Hippocampal formation (tissue), 2 donors: ENCODE measurements at regions not wholly inside any gene's neighbourhood (a gene's known extent, or its start where the extent isn't known, plus 50 kb on each side); places are given as distances from the start of the nearest gene placed in this dataset.

Experiments used
- DNase-seq, 2 donors: peaks; one replicate each; lab custom pipeline; 2025; lab: John Stamatoyannopoulos, UW

- DNase-seq = no peak
These were observed 659.2 kb downstream of the HDGFL1 start for GRCh38 chr6:23228439-23229024.

DNA sequence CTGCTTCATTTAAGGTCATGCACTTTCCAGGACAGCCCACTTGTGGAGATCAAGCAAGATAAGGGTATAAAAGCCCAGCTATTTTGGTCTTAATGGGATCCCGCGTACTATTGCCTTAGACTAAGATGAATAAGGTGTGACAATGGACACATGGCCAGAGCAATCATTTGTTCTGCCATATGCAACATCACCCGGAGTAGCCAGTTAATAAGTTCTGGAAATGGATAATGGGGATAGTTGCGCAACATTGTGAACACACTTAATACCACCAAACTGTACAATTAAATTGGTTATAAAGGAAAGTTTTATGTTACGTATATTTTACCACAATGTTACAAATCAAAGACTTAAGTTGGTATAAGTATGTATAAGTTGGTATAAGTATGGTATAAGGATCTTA, 674.5 kb downstream of the HDGFL1 start:
- DNase-seq = no peak

- DNase-seq = no peak
These were observed 674.9 kb downstream of the HDGFL1 start for GRCh38 chr6:23244300-23244699.

GRCh38 chr6:23245572-23245971, 676.2 kb downstream of the HDGFL1 start:
- DNase-seq = no peak

GRCh38 chr6:23246896-23247295, 677.5 kb downstream of the HDGFL1 start:
- no peak for DNase-seq

- DNase-seq = no peak
These were observed 681.2 kb downstream of the HDGFL1 start for GRCh38 chr6:23250556-23250955.

DNA sequence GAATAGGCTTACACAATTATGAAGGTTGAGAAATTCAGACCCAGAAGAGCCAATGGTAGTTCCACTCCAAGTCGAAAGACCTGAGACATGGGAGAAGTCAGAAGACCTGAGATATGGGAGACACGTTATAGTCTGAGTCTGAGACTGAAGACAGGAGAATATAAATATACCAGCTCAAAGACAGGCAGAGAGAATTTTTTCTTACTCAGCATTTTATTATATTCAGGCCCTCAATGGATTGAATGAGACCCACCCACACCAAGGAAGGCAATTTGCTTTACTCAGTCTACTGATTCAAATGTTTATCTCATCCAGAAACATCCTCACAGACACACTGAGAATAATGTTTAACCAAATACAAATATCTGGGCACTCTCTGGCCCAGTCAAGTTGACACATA, 693.5 kb downstream of the HDGFL1 start:
- DNase-seq = no peak

DNA sequence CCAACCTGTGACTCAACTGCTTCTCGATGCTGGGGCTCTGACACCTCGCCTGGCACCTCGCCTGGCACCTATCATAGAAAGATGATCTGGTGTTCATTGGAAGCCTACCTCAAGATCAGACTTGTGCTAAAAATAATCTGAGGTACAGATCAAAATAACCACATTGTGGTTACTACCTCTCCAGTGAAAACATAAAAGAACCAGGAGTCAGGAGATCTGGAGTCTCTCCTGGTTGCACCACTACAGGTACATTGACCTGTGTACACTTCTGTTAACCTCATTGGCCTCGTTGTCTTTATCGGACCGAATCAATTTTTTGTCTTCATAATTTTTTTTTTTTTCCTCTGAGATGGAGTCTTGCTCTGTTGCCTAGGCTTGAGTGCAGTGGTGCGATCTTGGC, 695.9 kb downstream of the HDGFL1 start:
- DNase-seq = no peak

DNA sequence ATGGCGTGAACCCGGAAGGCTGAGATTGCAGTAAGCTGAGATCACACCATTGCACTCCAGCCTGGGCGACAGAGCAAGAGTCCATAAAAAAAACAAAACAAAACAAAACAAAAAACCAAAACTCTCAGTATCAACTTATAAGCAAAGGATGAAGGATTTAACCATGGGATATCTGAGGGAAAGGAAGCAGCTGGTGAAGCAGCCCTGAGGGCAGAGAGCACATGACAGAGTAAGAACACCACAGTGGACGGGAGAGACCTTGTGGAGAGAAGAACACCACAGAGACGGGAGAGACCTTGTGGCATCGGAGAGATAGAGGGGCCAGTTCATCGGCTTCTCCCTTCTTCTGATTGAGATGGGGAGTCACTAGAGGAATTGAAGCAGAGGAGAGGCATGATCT, 697.2 kb downstream of the HDGFL1 start:
- DNase-seq = no peak

- no peak for DNase-seq
These were observed 698.3 kb downstream of the HDGFL1 start for GRCh38 chr6:23267651-23268050.

- DNase-seq = no peak
These were observed 699.0 kb downstream of the HDGFL1 start for GRCh38 chr6:23268348-23268747.

DNA sequence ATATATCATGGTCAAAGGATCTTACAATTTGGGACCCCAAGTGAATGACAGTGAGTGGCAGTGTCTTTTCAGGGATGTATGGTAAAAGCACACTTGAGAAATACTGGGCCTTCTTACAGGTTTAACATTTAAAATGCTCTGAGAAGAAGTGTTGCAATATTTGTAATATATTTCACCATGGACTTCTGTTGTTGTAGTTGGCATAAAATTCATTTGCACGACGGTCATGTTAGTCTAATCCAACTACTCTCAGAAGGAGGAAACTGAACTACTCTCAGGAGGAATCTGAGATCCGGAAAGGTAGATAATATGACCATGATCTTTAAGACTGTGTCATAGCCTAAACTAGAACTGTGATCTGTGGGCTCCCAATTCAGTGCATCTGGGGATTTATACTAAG, 700.1 kb downstream of the HDGFL1 start:
- no peak for DNase-seq

- no peak for DNase-seq
These were observed 703.2 kb downstream of the HDGFL1 start for GRCh38 chr6:23272536-23272935.

DNA sequence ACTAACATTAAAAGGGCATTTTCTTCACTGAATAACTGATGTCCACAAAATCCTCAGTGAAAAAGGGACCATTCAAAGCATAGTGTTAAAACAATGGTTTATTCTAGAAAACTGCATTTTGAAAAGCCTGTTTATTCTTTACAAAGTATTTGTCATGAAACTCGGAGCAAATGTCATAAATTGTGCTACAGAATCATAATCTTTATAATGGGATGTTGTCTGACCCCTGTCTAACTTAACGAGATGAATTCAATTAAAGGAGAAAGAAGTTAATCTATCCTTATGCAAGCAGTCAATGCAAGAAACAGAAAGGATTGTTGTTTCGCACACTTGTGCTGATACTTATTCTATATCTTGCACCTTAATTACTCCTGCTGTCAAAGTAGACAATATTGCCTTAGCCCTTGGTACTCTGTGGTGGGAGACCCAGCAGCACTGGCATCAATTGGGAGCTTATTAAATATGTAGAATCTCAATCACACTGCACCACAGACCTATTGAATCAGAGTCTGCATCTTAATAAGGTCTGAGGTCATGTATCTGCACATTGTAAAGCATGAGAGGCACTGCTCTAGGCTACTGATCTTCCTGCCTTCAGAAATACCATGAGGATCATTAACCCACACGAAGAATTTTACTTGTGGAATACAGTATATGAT, 708.3 kb downstream of the HDGFL1 start:
- DNase-seq = no peak

GRCh38 chr6:23278180-23278532, 708.8 kb downstream of the HDGFL1 start:
- DNase-seq = no peak

GRCh38 chr6:23280437-23280836, 711.1 kb downstream of the HDGFL1 start:
- DNase-seq = no peak

DNA sequence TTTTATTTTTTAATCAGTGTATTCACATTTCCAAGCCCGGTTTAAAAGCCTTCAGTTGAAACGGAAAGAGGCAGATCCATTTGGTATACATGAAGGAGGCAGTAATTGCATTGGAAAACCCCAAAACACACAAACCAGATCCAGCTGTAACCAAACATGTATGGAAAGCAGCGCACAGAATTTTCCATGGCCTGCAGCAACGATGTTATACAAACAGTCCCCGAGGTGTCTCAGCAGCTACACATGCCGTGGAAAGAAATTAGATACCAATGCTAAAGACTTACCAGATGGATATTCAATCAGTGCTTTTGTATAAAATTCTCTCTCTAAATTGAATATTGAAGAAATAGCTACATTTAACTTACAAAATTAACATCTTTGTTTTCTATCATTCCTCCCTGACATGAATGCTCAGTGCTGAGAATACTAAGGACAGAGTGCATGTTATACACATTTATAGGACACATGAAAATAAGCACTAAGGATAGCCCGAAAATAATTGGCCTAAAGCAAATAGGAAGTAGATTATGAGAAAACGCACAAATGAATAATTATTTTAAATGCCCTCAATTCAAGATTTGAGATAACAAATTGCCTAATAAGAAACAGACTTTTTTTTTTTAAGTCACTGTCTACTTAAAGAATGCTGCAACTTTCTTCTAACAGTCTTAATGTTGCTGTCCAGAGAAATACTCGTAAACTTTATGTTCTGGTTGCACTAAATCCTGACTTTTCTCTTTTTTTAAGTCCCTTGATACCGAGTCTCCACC, 713.1 kb downstream of the HDGFL1 start:
- DNase-seq = no peak

- no peak for DNase-seq
These were observed 724.3 kb downstream of the HDGFL1 start for GRCh38 chr6:23293653-23294052.

- no peak for DNase-seq
These were observed 732.2 kb downstream of the HDGFL1 start for GRCh38 chr6:23301556-23301955.

GRCh38 chr6:23302514-23302913, 733.1 kb downstream of the HDGFL1 start:
- no peak for DNase-seq

DNA sequence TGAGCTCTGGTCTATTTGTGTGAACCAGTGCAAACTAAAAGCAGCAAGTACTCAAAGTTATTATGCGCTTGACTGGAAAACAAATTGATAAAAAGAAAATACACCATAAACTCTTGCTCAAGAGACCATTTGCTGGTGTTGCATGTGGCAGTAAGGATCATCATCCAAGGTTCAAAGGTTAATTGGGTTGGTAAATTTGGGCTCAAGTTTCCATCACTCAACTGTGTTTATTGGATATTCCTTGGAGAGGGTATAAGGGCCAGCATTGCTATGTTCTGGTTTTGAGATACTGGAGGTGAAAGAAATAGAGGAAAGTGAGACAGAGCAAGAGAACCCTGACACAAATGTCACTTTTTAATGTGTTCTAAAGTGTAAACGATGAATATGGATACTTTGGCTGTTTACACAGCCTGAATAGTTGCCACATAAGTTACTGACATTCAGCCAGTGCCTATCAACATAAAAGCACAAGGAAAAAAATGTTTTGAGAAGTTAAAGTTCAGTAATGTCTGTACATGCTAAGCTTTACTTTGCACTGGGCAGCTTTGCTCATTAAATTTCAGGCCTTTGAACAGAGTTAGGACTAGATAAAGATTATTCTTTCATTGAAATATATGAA, 736.1 kb downstream of the HDGFL1 start:
- no peak for DNase-seq

- no peak for DNase-seq
These were observed 737.0 kb downstream of the HDGFL1 start for GRCh38 chr6:23306251-23306950.
